ENCODE measurements at regions not wholly inside any gene's neighbourhood (a gene's known extent, or its start where the extent isn't known, plus 50 kb on each side); places are given as distances from the start of the nearest gene placed in this dataset.

DNA sequence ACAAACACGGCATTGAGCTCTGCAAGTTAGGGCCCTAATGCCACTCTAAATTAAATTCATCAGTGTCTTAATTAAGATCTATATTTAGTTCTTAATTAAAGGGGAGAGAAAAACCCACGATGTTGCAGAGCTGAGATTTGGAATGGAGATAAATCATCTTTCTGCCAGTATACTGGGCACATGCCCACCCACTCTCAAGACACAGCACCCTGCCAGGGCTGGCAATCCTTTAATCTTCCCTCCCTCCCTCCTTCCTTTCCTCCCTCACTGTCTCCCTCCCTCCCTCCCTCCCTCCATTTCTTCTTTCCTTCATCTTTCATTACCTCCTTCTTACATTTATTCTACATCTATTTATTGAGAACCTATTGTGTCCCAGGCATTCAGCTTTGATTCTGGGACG, 194.8 kb downstream of the BUD13 start:
- TF ChIP-seq, protein P1, sequence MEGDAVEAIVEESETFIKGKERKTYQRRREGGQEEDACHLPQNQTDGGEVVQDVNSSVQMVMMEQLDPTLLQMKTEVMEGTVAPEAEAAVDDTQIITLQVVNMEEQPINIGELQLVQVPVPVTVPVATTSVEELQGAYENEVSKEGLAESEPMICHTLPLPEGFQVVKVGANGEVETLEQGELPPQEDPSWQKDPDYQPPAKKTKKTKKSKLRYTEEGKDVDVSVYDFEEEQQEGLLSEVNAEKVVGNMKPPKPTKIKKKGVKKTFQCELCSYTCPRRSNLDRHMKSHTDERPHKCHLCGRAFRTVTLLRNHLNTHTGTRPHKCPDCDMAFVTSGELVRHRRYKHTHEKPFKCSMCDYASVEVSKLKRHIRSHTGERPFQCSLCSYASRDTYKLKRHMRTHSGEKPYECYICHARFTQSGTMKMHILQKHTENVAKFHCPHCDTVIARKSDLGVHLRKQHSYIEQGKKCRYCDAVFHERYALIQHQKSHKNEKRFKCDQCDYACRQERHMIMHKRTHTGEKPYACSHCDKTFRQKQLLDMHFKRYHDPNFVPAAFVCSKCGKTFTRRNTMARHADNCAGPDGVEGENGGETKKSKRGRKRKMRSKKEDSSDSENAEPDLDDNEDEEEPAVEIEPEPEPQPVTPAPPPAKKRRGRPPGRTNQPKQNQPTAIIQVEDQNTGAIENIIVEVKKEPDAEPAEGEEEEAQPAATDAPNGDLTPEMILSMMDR (IDR thresholded peaks at IDR 0.05): no peak
- TF ChIP-seq POLR2AphosphoS5 (IDR thresholded peaks at IDR 0.05): no peak

All from prostate gland (tissue), 2 donors.